ENCODE measurements at regions not wholly inside any gene's neighbourhood (a gene's known extent, or its start where the extent isn't known, plus 50 kb on each side); places are given as distances from the start of the nearest gene placed in this dataset.
A peak's percentile ranks its signal among the peaks of the same experiment; 100 is the strongest.

- TF ChIP-seq CTCF (IDR thresholded peaks at IDR 0.05) (peak; percentile 31; the same call in 1 of the 2 replicates), EZH2phosphoT487 (IDR thresholded peaks at IDR 0.05; ENCODE audit: borderline replicate concordance, low read depth) (no peak), MXI1 (IDR thresholded peaks at IDR 0.05; ENCODE audit: low read depth, low read length) (no peak), SMC3 (IDR thresholded peaks at IDR 0.05; ENCODE audit: low read depth, low read length) (no peak), SIN3A (IDR thresholded peaks at IDR 0.05; ENCODE audit: borderline replicate concordance, low read depth, low read length) (no peak), EP300 (IDR thresholded peaks at IDR 0.05; ENCODE audit: borderline replicate concordance in 1 of 2, low read depth in 1 of 2, low read length in 1 of 2) (no peak), REST (IDR thresholded peaks at IDR 0.05; ENCODE audit: low read depth, low read length) (no peak), FOSL2 (IDR thresholded peaks at IDR 0.05; ENCODE audit: borderline replicate concordance, low read depth) (no peak)
Measured at GRCh38 chr20:22732751-22733150, 148.4 kb upstream of the FOXA2 start.

All from SK-N-SH (cell line).